ENCODE measurements at regions not wholly inside any gene's neighbourhood (a gene's known extent, or its start where the extent isn't known, plus 50 kb on each side); places are given as distances from the start of the nearest gene placed in this dataset.

- DNase-seq (ENCODE audit: low read depth in 2 of 2) = no peak
- TF ChIP-seq, protein P1, sequence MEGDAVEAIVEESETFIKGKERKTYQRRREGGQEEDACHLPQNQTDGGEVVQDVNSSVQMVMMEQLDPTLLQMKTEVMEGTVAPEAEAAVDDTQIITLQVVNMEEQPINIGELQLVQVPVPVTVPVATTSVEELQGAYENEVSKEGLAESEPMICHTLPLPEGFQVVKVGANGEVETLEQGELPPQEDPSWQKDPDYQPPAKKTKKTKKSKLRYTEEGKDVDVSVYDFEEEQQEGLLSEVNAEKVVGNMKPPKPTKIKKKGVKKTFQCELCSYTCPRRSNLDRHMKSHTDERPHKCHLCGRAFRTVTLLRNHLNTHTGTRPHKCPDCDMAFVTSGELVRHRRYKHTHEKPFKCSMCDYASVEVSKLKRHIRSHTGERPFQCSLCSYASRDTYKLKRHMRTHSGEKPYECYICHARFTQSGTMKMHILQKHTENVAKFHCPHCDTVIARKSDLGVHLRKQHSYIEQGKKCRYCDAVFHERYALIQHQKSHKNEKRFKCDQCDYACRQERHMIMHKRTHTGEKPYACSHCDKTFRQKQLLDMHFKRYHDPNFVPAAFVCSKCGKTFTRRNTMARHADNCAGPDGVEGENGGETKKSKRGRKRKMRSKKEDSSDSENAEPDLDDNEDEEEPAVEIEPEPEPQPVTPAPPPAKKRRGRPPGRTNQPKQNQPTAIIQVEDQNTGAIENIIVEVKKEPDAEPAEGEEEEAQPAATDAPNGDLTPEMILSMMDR (IDR thresholded peaks at IDR 0.05; ENCODE audit: low read depth, low read length) = no peak
- H3K4me3 ChIP-seq (replicated peaks in 1 of 2; ENCODE audit: low read depth in 2 of 2, low read length in 2 of 2) = no peak overlapping the region
Observed at GRCh38 chr10:131683281-131683861, 217.4 kb upstream of the PPP2R2D start.

GRCh38 chr10:131683941-131684340 is 216.9 kb upstream of the PPP2R2D start:
- DNase-seq (ENCODE audit: low read depth in 2 of 2) = no peak
- TF ChIP-seq, protein P1 (IDR thresholded peaks at IDR 0.05; ENCODE audit: low read depth, low read length) = no peak
- H3K4me3 ChIP-seq (replicated peaks in 1 of 2; ENCODE audit: low read depth in 2 of 2, low read length in 2 of 2) = no peak overlapping the region

DNA sequence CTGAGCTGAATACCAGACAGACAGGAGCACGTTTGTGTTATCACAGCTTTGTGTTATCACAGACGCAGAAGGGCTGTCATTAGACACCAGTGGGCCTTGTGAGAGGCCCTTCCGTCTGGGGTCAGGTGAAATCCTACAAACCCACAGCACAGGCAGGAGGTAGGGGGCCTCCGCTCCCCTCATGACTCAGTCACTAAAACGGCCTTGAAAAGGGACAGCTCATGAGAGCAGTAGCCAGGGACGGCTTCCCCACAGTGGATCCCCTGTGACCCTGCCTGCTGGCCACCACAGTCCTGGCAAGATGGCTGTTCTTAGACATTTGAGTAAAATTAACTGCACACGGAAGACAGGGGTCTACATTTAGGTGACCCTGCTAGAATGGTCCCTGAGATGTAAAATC is 215.8 kb upstream of the PPP2R2D start:
- TF ChIP-seq, protein P1 (IDR thresholded peaks at IDR 0.05; ENCODE audit: low read depth, low read length) = no peak
- no peak overlapping the region for H3K4me3 ChIP-seq (replicated peaks in 1 of 2; ENCODE audit: low read depth in 2 of 2, low read length in 2 of 2)
- DNase-seq (ENCODE audit: low read depth in 2 of 2) = no peak

DNA sequence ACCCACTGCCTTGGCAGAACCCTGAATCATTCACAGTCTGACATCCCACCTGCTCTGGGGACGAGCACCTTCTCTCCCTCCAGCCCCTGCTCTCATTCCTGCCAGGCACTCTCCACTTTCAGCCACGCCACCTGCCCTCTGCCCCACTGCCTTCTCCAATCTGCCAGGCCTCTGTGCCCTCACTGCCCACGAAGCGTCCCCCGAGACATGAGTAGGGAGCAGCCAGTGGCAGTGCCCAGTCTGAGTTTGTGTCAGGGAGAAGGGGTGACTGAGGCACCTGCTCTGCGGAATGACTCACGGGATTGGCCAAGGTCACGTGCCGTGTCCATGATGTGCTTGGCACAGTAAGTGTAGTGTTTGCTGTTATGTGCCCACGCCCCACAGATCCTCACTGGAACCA is 215.2 kb upstream of the PPP2R2D start:
- no peak for DNase-seq (ENCODE audit: low read depth in 2 of 2)
- H3K4me3 ChIP-seq (replicated peaks in 1 of 2; ENCODE audit: low read depth in 2 of 2, low read length in 2 of 2) = no peak overlapping the region
- TF ChIP-seq, protein P1 (IDR thresholded peaks at IDR 0.05; ENCODE audit: low read depth, low read length) = no peak

DNA sequence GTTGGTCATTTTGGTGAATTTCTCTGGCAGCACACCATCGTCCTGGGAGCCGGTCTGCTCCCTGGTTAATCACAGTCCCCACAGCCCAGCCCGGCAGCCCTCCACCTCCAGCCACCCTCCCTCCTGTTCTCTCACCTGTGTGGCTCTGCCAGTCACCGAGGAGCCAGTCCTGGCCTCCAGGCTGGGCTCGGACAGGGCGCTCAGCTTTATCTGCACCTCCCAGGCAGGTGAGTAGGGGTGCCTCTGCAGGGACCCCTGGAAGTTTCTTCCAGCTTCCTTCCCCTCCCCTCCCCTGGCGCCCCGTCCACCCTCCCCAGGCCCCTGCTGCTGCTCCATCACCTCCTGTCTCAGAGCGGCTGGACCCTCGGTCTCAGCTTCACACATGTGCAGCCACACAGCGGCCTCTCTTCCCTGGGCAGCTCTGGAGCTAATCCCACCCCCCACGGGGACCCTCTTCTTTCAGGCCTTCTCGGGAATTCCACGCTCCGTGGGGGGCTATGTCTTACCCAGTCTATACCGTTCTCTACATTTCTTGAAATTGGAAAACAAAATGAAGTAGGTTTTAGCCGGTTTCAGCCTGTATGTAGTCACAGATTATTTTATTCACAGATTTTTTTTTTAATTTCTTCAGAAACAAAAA is 213.9 kb upstream of the PPP2R2D start:
- no peak overlapping the region for H3K4me3 ChIP-seq (replicated peaks in 1 of 2; ENCODE audit: low read depth in 2 of 2, low read length in 2 of 2)
- DNase-seq (ENCODE audit: low read depth in 2 of 2) = no peak
- TF ChIP-seq, protein P1 (IDR thresholded peaks at IDR 0.05; ENCODE audit: low read depth, low read length) = no peak

DNA sequence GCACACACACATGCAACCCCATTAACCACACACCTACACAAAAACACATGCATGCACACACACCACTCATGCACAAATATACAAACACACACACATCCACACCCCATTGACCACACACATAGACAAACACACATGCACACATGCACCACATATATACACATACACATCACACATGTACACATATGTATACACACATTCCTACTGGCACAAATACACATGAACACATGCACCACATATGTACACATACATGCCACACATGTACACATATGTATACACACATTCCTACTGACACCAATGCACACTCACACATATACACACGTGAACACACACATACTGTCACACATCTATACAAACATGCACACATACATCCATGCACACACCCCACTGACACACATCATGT is 212.5 kb upstream of the PPP2R2D start:
- no peak for DNase-seq (ENCODE audit: low read depth in 2 of 2)
- H3K4me3 ChIP-seq (replicated peaks in 1 of 2; ENCODE audit: low read depth in 2 of 2, low read length in 2 of 2) = no peak overlapping the region
- TF ChIP-seq, protein P1 (IDR thresholded peaks at IDR 0.05; ENCODE audit: low read depth, low read length) = no peak

DNA sequence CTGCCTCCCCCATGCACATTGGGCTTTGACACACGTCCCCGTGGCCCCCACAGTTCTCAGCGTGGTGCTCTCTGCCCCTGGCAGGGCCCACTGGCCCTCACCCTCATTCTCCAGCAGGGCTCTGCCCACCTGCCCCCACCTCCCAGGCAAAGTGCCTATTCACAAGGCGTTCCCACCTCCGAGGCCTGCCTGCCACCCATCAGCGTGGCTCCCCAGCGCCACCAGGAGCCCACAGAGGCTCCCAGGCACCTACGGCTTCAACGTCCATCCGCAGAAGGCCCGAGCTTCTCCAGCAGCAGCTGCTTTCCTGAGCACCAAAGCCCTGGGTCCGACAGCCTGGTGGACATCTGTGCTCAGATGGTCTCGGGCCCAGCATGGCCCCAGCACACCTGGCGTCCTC is 211.8 kb upstream of the PPP2R2D start:
- TF ChIP-seq, protein P1 (IDR thresholded peaks at IDR 0.05; ENCODE audit: low read depth, low read length) = no peak
- no peak overlapping the region for H3K4me3 ChIP-seq (replicated peaks in 1 of 2; ENCODE audit: low read depth in 2 of 2, low read length in 2 of 2)
- DNase-seq (ENCODE audit: low read depth in 2 of 2) = no peak

Data from cardiac fibroblast (primary cell).